Ascending aorta (tissue), 2 donors: ENCODE measurements at regions not wholly inside any gene's neighbourhood (a gene's known extent, or its start where the extent isn't known, plus 50 kb on each side); places are given as distances from the start of the nearest gene placed in this dataset.

ENCODE experiments used
- DNase-seq, 2 donors: peaks; one replicate each; pipeline ENCODE4 v3.0.0-alpha.2; 2019; ENCODE audit warnings: low spot score in 2 of 2
- H3K27ac ChIP-seq, 2 donors: fragments of 200-600 bp; sonication (generic); one replicate each; pipeline ENCODE4 v1.5.1; 2016 to 2017; ENCODE audit warnings: mild to moderate bottlenecking in 1 of 2
- H3K27me3 ChIP-seq: fragments of 200-600 bp; sonication (generic); one replicate; pipeline ENCODE4 v1.5.1; 2017
- H3K36me3 ChIP-seq, 2 donors: fragments of 200-600 bp; sonication (generic); one replicate each; pipeline ENCODE4 v1.5.1; 2016
- H3K4me1 ChIP-seq, 2 donors: fragments of 200-600 bp; sonication (generic); one replicate each; pipeline ENCODE4 v1.5.1; 2016 to 2017; ENCODE audit warnings: mild to moderate bottlenecking in 1 of 2
- H3K4me3 ChIP-seq, 2 donors: fragments of 200-600 bp; sonication (generic); one replicate each; pipeline ENCODE4 v1.5.1; 2016 to 2017; ENCODE audit warnings: mild to moderate bottlenecking in 1 of 2
- H3K9me3 ChIP-seq, 2 donors: fragments of 200-600 bp; sonication (generic); one replicate each; pipeline ENCODE4 v1.5.1; 2016
- CTCF ChIP-seq, 3 experiments: fragments of 200-600 bp in 2 of 3; fragments of 450-650 bp in 1 of 3; sonication (generic) in 2 of 3; IDR thresholded peaks; one replicate each; pipeline ENCODE4 v1.5.1; 2016 to 2019; ENCODE audit warnings: antibody characterized with exemption in 3 of 3, mild to moderate bottlenecking in 1 of 3, moderate library complexity in 1 of 3
- intact Hi-C: fragments of 100-400 bp; cut with DNase I; formaldehyde crosslinking; loops from one replicate; pipeline ENCODE4 v1.15.1; 2023

GRCh38 chr9:135036861-135037465, 50.5 kb upstream of the OLFM1 start:
- DNase-seq: peak in 1 of 2 donors; percentile 53
- no peak overlapping the region for H3K4me3 ChIP-seq
- no peak overlapping the region for H3K27ac ChIP-seq
- no peaks in the 10 kb centered on the region for H3K36me3 ChIP-seq
- H3K9me3 ChIP-seq: no peaks in the 10 kb centered on the region
- H3K27me3 ChIP-seq: no peaks in the 10 kb centered on the region
- TF ChIP-seq CTCF (IDR thresholded peaks at IDR 0.05): no peak
- intact Hi-C loops: no loop called here
- no peaks in the 10 kb centered on the region for H3K4me1 ChIP-seq

- Histone ChIP-seq H3K27ac (no peak overlapping the region), H3K4me3 (no peak overlapping the region), H3K9me3 (no peaks in the 10 kb centered on the region), H3K4me1 (no peaks in the 10 kb centered on the region), H3K27me3 (no peaks in the 10 kb centered on the region), H3K36me3 (no peaks in the 10 kb centered on the region)
- intact Hi-C loops: no loop called here
- TF ChIP-seq CTCF (IDR thresholded peaks at IDR 0.05): no peak
- peak in 1 of 2 donors; percentile 39 for DNase-seq
Measured at GRCh38 chr9:135037521-135038250, 49.8 kb upstream of the OLFM1 start.
